ENCODE measurements at regions not wholly inside any gene's neighbourhood (a gene's known extent, or its start where the extent isn't known, plus 50 kb on each side); places are given as distances from the start of the nearest gene placed in this dataset.

DNA sequence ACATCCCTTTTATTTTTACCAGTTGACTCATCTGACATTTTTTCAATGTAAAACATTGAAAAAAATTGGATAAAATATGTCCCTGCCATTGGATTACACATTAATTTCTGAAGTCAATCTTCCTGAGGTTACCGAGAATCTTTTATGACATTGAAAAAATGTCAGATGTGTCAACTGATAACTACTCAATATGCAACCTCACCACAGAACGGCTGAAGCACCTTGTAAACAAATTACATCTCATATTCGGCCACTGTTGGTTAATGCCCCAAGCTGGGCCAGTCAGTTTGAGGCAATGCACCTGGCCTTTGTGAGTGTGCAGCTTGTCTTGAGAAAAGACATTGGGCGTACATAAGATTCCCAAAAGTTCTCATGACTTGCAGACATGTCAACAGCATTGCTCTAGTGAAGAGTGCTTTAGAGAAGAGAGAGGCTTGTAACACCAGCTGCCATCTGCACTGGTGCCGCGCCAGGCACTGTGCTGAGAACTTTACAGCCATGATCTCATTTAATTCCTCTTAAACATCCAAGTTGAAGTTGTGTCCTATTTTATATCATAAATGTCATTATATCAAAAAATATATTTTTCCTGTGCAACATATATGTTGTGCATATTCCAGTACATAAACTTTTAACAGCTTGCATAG is 112.7 kb upstream of the SLC35G4 start:
- TF ChIP-seq, protein P1, sequence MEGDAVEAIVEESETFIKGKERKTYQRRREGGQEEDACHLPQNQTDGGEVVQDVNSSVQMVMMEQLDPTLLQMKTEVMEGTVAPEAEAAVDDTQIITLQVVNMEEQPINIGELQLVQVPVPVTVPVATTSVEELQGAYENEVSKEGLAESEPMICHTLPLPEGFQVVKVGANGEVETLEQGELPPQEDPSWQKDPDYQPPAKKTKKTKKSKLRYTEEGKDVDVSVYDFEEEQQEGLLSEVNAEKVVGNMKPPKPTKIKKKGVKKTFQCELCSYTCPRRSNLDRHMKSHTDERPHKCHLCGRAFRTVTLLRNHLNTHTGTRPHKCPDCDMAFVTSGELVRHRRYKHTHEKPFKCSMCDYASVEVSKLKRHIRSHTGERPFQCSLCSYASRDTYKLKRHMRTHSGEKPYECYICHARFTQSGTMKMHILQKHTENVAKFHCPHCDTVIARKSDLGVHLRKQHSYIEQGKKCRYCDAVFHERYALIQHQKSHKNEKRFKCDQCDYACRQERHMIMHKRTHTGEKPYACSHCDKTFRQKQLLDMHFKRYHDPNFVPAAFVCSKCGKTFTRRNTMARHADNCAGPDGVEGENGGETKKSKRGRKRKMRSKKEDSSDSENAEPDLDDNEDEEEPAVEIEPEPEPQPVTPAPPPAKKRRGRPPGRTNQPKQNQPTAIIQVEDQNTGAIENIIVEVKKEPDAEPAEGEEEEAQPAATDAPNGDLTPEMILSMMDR (IDR thresholded peaks at IDR 0.05), result no peak
- TF ChIP-seq EP300 (IDR thresholded peaks at IDR 0.05) (no peak), POLR2A (IDR thresholded peaks at IDR 0.05) (no peak)
- Histone ChIP-seq H3K27ac (no peak overlapping the region), H3K4me1 (peaks cover 0 to 8% (median 0%) of the 10 kb centered on the region in 4 donors), H3K4me3 (no peak overlapping the region), H3K36me3 (no peaks in the 10 kb centered on the region), H3K9me3 (no peaks in the 10 kb centered on the region), H3K27me3 (no peaks in the 10 kb centered on the region)
- DNase-seq (ENCODE audit: low spot score in 2 of 2), result no peak
- WGBS, 2 donors, result 93 to 95% methylated on average over 6 of the region's 6 CpGs

DNA sequence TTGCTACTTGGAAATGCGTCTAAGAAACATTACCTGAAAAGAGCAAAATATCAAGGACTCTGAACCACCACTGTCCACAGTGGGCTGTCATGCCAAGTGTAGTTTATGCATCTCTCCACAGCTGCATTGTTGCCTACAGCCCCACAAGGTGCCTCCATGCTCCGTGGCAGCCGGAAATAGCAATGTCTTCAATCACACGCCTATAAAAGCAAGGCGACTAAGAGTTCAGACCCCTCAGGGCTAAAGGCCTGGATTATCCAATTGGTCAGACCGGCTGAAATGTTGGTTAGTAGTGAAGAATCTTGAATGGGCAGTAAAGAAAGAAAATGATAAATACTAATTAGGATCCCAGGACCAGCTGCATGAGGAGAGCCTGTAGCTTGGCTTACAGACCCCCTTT is 114.0 kb upstream of the SLC35G4 start:
- Histone ChIP-seq H3K36me3 (no peaks in the 10 kb centered on the region), H3K4me3 (no peak overlapping the region), H3K27ac (no peak overlapping the region), H3K9me3 (no peaks in the 10 kb centered on the region), H3K4me1 (peaks cover 0 to 8% (median 0%) of the 10 kb centered on the region in 4 donors), H3K27me3 (no peaks in the 10 kb centered on the region)
- WGBS, 2 donors, result 64 to 75% methylated on average over 6 of the region's 6 CpGs
- no peak for TF ChIP-seq POLR2A (IDR thresholded peaks at IDR 0.05)
- no peak for TF ChIP-seq EP300 (IDR thresholded peaks at IDR 0.05)
- TF ChIP-seq, protein P1 (IDR thresholded peaks at IDR 0.05), result no peak
- no peak for DNase-seq (ENCODE audit: low spot score in 2 of 2)

DNA sequence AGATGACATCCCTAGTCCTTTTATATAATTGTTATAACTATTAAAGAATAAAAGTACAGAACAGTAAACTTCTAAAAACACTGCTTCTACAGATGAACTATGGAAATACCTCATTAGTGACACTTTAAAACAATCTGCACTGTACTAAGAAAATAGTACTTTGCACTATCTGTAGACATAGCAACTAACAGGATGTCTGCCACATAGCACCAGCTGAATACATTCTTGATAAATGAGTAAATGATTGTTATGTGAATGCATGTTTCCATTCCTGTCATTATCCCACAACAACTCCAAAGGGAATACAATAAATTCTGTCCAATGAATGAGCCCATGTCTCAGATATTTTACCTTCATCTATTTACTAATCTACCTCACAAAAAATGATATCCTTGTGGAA is 115.3 kb upstream of the SLC35G4 start:
- H3K27ac ChIP-seq, result no peak overlapping the region
- H3K36me3 ChIP-seq, result no peaks in the 10 kb centered on the region
- DNase-seq (ENCODE audit: low spot score in 2 of 2), result no peak
- no peaks in the 10 kb centered on the region for H3K9me3 ChIP-seq
- H3K4me3 ChIP-seq, result no peak overlapping the region
- H3K27me3 ChIP-seq, result no peaks in the 10 kb centered on the region
- peaks cover 0 to 8% (median 0%) of the 10 kb centered on the region in 4 donors for H3K4me1 ChIP-seq
- TF ChIP-seq, protein P1 (IDR thresholded peaks at IDR 0.05), result no peak
- TF ChIP-seq POLR2A (IDR thresholded peaks at IDR 0.05) (no peak), EP300 (IDR thresholded peaks at IDR 0.05) (no peak)

DNA sequence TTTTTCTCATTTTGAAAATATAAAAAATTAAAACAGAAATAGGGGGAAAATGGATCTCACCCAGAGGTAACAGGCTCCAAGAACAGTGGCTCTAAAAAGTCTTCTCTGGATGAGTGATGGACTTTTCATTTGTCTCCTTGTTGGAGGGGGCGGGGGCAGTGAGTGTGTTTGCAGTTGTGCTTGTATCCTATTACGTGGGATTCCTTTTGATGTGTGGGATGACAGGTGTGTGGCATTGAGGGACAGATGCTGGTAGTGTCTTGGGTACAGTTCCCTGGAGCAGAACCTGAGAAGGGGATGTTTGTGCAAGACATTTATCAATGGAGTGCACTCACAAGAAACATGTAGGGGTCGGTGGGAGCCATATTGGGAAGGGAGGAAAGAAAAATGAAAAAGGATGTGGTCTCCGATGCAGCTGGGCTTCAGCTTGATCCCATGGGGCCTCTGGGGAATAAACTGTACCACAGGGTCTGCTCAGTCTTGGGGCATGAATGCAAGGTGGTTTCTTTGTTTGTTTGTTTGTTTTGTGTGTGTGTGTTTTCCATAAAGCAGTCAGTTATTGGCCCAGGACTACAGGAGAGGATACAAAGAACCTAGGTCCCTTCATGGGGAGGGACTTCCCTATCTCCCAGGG is 120.0 kb upstream of the SLC35G4 start:
- no peak for TF ChIP-seq EP300 (IDR thresholded peaks at IDR 0.05)
- no peak for TF ChIP-seq POLR2A (IDR thresholded peaks at IDR 0.05)
- 77 to 89% methylated on average over 4 of the region's 4 CpGs for WGBS, 2 donors

DNA sequence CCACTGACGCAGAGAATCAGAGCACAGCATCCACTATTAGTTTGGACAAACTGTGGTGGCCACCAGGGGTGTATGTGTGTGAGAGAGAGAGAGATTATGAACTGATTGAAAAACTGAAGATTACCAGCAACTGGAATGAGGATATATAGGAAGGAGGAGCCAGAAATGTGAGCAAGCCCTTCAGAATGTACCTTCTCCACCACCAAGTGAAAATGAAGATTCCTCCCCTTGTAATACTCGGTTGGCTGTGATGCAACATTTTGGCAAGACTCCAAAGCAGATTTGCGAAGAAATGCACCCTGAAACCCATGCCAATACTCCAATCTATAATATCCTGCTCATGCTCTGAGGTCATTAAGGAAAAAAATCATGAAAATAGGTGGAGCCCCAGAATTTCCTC is 121.2 kb upstream of the SLC35G4 start:
- Histone ChIP-seq H3K27me3 (no peaks in the 10 kb centered on the region), H3K27ac (no peak overlapping the region), H3K4me3 (no peak overlapping the region), H3K4me1 (no peaks in the 10 kb centered on the region), H3K36me3 (no peaks in the 10 kb centered on the region), H3K9me3 (no peaks in the 10 kb centered on the region)
- TF ChIP-seq, protein P1 (IDR thresholded peaks at IDR 0.05), result no peak
- TF ChIP-seq EP300 (IDR thresholded peaks at IDR 0.05), result no peak
- TF ChIP-seq POLR2A (IDR thresholded peaks at IDR 0.05), result no peak
- DNase-seq (ENCODE audit: low spot score in 2 of 2), result no peak
- WGBS, 2 donors, result 62 to 67% methylated on average over 3 of the region's 3 CpGs

More for the DNA sequence above, 120.0 kb upstream of the SLC35G4 start:
- no peak overlapping the region for H3K4me3 ChIP-seq
- H3K36me3 ChIP-seq, result no peaks in the 10 kb centered on the region
- no peaks in the 10 kb centered on the region for H3K4me1 ChIP-seq
- DNase-seq (ENCODE audit: low spot score in 2 of 2), result no peak
- no peaks in the 10 kb centered on the region for H3K27me3 ChIP-seq
- H3K27ac ChIP-seq, result no peak overlapping the region
- H3K9me3 ChIP-seq, result no peaks in the 10 kb centered on the region
